ENCODE measurements at regions not wholly inside any gene's neighbourhood (a gene's known extent, or its start where the extent isn't known, plus 50 kb on each side); places are given as distances from the start of the nearest gene placed in this dataset.

- H3K79me2 ChIP-seq (ENCODE audit: control insufficient read depth, insufficient read depth, low read length), result no peaks in the 10 kb centered on the region
- peaks cover 50% of the 10 kb centered on the region for H3K4me1 ChIP-seq (ENCODE audit: control insufficient read depth, extremely low read depth, insufficient read depth, low read length)
- no peak overlapping the region for H3K4me3 ChIP-seq (ENCODE audit: control insufficient read depth in 2 of 3, extremely low read depth in 1 of 3, insufficient read depth in 2 of 3, low read depth in 1 of 3, low read length in 3 of 3)
- no peak for FAIRE-seq
- H3K9me1 ChIP-seq (ENCODE audit: control insufficient read depth, extremely low read depth, insufficient read depth, low read length), result no peaks in the 10 kb centered on the region
- H2AFZ ChIP-seq (ENCODE audit: control insufficient read depth, low read length), result no peak overlapping the region
- H3K36me3 ChIP-seq (ENCODE audit: control insufficient read depth in 2 of 2, extremely low read depth in 1 of 2, insufficient read depth in 2 of 2, low read length in 2 of 2), result no peaks in the 10 kb centered on the region
- no peak for TF ChIP-seq CTCF (optimal IDR thresholded peaks at IDR 0.05 in 1 of 3, IDR thresholded peaks at IDR 0.05 in 1 of 3, conservative IDR thresholded peaks at IDR 0.05 in 1 of 3; ENCODE audit: extremely low read depth in 1 of 3, insufficient read depth in 2 of 3, low read length in 3 of 3)
- TF ChIP-seq EZH2 (IDR thresholded peaks at IDR 0.05; ENCODE audit: low read length), result no peak
- peaks cover under 1% of the 10 kb centered on the region for H3K9me3 ChIP-seq (ENCODE audit: control insufficient read depth, low read depth, low read length)
- dilution Hi-C loops (cut with MboI; ENCODE audit: extremely low pct_ligation_motif_present, low sequenced_read_pairs), result no loop called here
- no peak for DNase-seq (ENCODE audit: low read depth, low spot score)
- H3K4me2 ChIP-seq (ENCODE audit: control insufficient read depth, extremely low read depth, insufficient read depth, low read depth, low read length), result no peak overlapping the region
- H4K20me1 ChIP-seq (ENCODE audit: control insufficient read depth, extremely low read depth, insufficient read depth, low read length), result no peaks in the 10 kb centered on the region
- no peak overlapping the region for H3K9ac ChIP-seq (ENCODE audit: control insufficient read depth, extremely low read depth, insufficient read depth, low read length)
- H3K27ac ChIP-seq (ENCODE audit: control insufficient read depth, insufficient read depth, low read length), result peak overlapping the region; percentile 87
- H3K27me3 ChIP-seq (ENCODE audit: control insufficient read depth, extremely low read depth, insufficient read depth, low read length), result no peaks in the 10 kb centered on the region
Observed at GRCh38 chr10:4684434-4684833, 141.6 kb upstream of the AKR1E2 start.

GRCh38 chr10:4683838-4684237 is 142.2 kb upstream of the AKR1E2 start:
- Histone ChIP-seq H3K9ac (ENCODE audit: control insufficient read depth, extremely low read depth, insufficient read depth, low read length) (no peak overlapping the region), H3K4me3 (ENCODE audit: control insufficient read depth in 2 of 3, extremely low read depth in 1 of 3, insufficient read depth in 2 of 3, low read depth in 1 of 3, low read length in 3 of 3) (no peak overlapping the region)

More at GRCh38 chr10:4683838-4684237, 142.2 kb upstream of the AKR1E2 start:
- H3K36me3 ChIP-seq (ENCODE audit: control insufficient read depth in 2 of 2, extremely low read depth in 1 of 2, insufficient read depth in 2 of 2, low read length in 2 of 2), result no peaks in the 10 kb centered on the region
- no peaks in the 10 kb centered on the region for H3K9me3 ChIP-seq (ENCODE audit: control insufficient read depth, low read depth, low read length)
- peak; percentile 69 for FAIRE-seq
- no peak for DNase-seq (ENCODE audit: low read depth, low spot score)
- peaks cover 52% of the 10 kb centered on the region for H3K4me1 ChIP-seq (ENCODE audit: control insufficient read depth, extremely low read depth, insufficient read depth, low read length)
- no peaks in the 10 kb centered on the region for H4K20me1 ChIP-seq (ENCODE audit: control insufficient read depth, extremely low read depth, insufficient read depth, low read length)
- no peaks in the 10 kb centered on the region for H3K79me2 ChIP-seq (ENCODE audit: control insufficient read depth, insufficient read depth, low read length)
- no peaks in the 10 kb centered on the region for H3K27me3 ChIP-seq (ENCODE audit: control insufficient read depth, extremely low read depth, insufficient read depth, low read length)
- H3K9me1 ChIP-seq (ENCODE audit: control insufficient read depth, extremely low read depth, insufficient read depth, low read length), result no peaks in the 10 kb centered on the region
- no peak overlapping the region for H2AFZ ChIP-seq (ENCODE audit: control insufficient read depth, low read length)
- dilution Hi-C loops (cut with MboI; ENCODE audit: extremely low pct_ligation_motif_present, low sequenced_read_pairs), result no loop called here
- TF ChIP-seq CTCF (optimal IDR thresholded peaks at IDR 0.05 in 1 of 3, IDR thresholded peaks at IDR 0.05 in 1 of 3, conservative IDR thresholded peaks at IDR 0.05 in 1 of 3; ENCODE audit: extremely low read depth in 1 of 3, insufficient read depth in 2 of 3, low read length in 3 of 3) (no peak), EZH2 (IDR thresholded peaks at IDR 0.05; ENCODE audit: low read length) (no peak)
- H3K4me2 ChIP-seq (ENCODE audit: control insufficient read depth, extremely low read depth, insufficient read depth, low read depth, low read length), result no peak overlapping the region
- peak overlapping the region; percentile 54 for H3K27ac ChIP-seq (ENCODE audit: control insufficient read depth, insufficient read depth, low read length)

Data from keratinocyte (primary cell).